NCI-H187 (cell line): ENCODE measurements at regions not wholly inside any gene's neighbourhood (a gene's known extent, or its start where the extent isn't known, plus 50 kb on each side); places are given as distances from the start of the nearest gene placed in this dataset.
"Not testable (repeated sequence)": the region's sequence is repeated elsewhere in the genome, so short reads cannot be mapped to it uniquely, and the experiment has no call there.

ENCODE experiments used
- DNase-seq, 2 experiments: peaks; one replicate each; lab custom pipeline; 2025; lab: John Stamatoyannopoulos, UW

DNA sequence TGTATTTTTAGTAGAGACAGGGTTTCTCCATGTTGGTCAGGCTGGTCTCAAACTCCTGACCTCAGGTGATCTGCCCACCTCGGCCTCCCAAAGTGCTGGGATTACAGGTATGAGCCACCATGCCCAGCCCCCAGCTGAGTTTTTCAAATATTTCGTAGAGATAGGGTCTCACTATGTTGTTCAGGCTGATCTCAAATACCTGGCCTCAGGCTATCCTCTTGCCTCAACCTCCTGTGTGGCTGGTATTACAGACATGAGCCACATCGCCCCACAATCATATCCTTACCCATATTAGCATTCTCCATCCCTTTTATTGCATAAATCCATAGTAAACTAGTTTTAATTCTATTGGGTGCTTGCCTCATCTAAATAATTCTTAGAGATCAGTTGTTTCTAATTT is 157.6 kb upstream of the HEY2 start:
- not testable (repeated sequence) for DNase-seq

GRCh38 chr6:125593746-125594145 is 155.7 kb upstream of the HEY2 start:
- no peak for DNase-seq

DNA sequence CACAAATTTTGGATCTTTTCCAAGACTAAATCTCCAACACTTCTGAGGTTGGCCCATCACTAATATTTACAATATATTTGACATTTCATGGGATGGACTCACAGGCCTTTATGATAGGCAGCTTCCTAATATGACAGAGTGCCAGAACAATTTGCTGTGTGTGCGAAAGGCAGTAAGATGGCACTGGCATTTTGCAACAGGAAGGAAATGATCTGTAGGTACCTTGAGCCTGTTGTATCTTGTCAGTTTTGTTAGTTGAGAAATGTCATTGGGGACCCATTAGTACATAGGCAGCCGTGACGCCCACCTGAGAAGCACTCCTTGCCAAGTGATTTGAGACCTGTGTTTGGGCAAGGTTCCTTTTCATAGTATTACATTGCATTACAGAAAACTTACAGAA is 153.4 kb upstream of the HEY2 start:
- no peak for DNase-seq

GRCh38 chr6:125597411-125598253 is 151.8 kb upstream of the HEY2 start:
- DNase-seq: peak; percentile 27 to 49

- peak; percentile 12 to 21 for DNase-seq
Measured at GRCh38 chr6:125598422-125598821, 151.0 kb upstream of the HEY2 start.

DNA sequence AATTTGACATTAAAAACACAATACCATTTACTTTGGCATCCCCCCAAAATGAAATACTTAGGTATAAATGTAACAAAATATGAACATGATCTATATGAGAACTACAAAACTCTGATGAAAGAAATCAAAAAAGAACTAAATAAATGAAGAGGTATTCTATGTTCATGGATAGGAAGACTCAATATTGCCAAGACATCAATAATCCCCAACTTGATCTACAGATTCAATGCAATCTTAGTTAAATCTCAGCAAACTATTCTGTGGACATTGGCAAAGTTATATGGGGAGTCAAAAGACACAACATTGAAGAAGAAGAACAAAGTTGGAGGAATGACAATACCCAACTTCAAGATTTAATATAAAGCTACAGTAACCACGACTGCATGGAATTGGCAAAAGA is 145.2 kb upstream of the HEY2 start:
- no peak for DNase-seq

- DNase-seq: no peak
Measured at GRCh38 chr6:125611573-125612344, 137.7 kb upstream of the HEY2 start.

- no peak for DNase-seq
Measured at GRCh38 chr6:125612345-125612846, 137.0 kb upstream of the HEY2 start.

DNA sequence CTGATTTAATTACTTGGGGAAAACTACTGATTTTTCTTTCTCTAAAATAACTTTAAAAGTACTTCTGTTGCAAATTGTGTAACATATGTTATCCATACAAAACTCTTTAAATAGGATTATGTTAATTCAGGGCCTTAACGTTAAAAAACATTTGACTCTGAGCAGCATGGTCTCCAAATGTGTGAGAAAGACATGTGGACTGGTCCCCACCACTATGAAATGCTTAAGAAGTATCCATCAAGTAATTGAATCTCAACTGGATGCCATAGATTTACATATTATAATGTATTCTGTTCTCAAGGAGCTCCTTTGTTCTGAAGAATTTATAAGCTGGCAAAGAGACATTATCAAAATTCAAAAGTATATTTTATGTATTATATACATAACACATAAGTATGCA is 130.8 kb upstream of the HEY2 start:
- DNase-seq: no peak

- no peak for DNase-seq
Measured at GRCh38 chr6:125623085-125623484, 126.3 kb upstream of the HEY2 start.

DNA sequence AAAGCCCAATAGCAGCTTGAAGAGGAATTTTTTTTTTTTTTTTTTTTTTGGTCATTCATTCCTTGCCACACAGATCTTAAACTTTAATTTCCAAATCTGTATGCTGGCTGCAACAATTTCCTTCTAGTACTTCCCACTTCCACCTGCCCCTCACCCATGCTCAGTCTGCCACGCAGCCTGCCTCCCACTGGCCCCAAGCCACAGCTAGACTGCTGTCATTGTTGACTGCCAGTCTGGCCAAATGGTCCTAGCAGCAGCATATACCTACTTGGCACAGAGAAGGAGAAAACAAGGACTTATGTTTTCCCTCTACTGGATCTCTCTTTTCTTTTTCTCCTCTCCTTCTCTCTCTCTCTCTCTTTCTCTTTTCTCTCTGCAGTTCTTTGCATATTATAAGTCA is 118.3 kb upstream of the HEY2 start:
- no peak for DNase-seq

GRCh38 chr6:125636011-125636410 is 113.4 kb upstream of the HEY2 start:
- not testable (repeated sequence) for DNase-seq

DNA sequence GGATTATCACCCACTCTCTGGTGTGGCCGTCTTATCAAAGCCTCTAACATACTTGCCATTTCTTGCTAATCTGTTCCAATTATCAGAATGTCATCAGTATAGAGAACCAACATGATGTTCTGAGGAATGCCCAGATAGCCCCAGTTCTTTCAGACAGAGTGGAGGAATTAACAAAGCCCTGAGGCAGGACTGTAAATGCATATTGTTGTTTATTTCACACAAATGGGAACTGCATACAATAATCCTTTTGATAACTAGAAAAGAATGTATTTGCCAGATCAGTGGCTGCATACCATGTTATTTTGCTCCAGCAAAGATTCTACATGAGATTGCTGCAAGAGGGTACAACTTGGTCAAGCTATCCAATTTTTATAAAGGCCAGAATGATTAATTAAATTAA is 112.8 kb upstream of the HEY2 start:
- DNase-seq: no peak

DNA sequence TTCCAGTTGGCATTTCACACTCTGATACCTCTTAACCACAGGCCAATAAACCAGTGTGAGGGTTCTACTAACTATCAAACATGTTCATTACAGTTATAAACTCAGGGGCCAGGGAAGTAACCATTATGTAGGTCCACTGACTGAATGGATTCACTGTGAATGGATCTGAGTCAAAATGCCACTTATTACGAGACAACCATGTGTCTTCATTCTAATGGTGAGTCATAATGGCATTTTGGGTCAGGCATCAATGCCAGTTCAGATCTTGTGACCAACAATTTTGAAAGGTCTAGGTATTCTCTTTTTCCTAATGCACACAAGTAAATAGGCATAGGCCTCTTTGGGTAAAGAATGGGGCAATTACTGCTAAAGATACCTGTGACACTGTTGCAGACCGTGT is 112.2 kb upstream of the HEY2 start:
- no peak for DNase-seq

DNA sequence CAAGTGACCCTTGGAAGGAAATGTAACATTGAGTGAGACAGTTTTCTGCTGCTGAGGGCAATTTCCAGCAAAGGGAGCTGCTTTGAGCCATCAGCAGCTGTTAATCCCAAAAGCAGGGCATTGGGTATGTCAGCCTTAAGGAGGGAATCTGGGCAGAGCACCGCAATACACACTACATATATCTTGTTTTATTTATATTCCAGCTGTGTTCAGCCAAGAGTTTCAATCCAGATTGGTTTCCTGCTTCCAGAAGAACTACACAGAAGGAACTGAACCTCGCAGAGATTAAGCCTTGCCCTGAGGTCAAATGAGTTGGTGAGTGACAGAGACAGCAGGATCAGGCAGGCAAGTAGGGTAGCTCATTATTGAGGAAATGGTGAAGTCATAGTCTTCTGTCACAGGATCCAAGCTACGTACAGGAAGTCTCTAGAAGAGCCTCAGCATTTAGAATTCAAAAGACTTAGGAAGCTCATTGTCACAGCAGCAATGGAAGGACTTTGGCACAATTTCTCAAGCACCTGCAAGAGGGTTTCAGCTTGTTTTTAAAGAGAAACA is 109.9 kb upstream of the HEY2 start:
- DNase-seq: no peak

GRCh38 chr6:125640441-125641150 is 108.8 kb upstream of the HEY2 start:
- DNase-seq: no peak

- DNase-seq: not testable (repeated sequence)
Measured at GRCh38 chr6:125643967-125644661, 105.3 kb upstream of the HEY2 start.

- no peak for DNase-seq
Measured at GRCh38 chr6:125647391-125647790, 102.0 kb upstream of the HEY2 start.

DNA sequence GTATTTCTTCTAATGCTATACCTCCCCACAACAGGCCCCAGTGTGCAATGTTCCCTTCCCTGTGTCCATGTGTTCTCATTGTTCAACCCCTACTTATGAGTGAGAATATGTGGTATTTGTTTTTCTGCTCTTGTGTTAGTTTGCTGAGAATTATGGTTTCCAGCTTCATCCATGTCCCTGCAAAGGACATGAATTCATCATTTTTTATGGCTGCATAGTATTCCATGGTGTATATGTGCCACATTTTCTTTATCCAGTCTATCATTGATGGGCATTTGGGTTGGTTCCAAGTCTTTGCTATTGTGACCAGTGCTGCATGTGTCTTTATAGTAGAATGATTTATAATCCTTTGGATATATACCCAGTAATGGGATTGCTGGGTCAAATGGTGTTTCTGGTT is 95.7 kb upstream of the HEY2 start:
- DNase-seq: not testable (repeated sequence)

- no peak for DNase-seq
Measured at GRCh38 chr6:125655511-125655910, 93.9 kb upstream of the HEY2 start.

GRCh38 chr6:125656287-125656870 is 93.1 kb upstream of the HEY2 start:
- DNase-seq: peak; percentile 35 to 56
